Tibial nerve (tissue), 4 donors: ENCODE measurements at regions not wholly inside any gene's neighbourhood (a gene's known extent, or its start where the extent isn't known, plus 50 kb on each side); places are given as distances from the start of the nearest gene placed in this dataset.

Experiments
- DNase-seq, 2 donors: peaks; one replicate each; pipeline ENCODE4 v3.0.0-alpha.2; 2019; ENCODE audit warnings: low spot score in 2 of 2
- H3K27ac ChIP-seq, 4 donors: fragments of 200-600 bp; sonication (generic) in 3 of 4; one replicate each; pipeline ENCODE4 v1.5.1; 2017 to 2019; ENCODE audit warnings: mild to moderate bottlenecking in 1 of 4
- H3K27me3 ChIP-seq, 2 donors: fragments of 200-600 bp; sonication (generic) in 1 of 2; one replicate each; pipeline versions ENCODE4 v1.5.1 to v1.6.0; 2017 to 2019
- H3K36me3 ChIP-seq, 3 donors: fragments of 200-600 bp; sonication (generic); one replicate each; pipeline ENCODE4 v1.5.1; 2018 to 2019
- H3K4me1 ChIP-seq, 4 donors: fragments of 200-600 bp; sonication (generic) in 3 of 4; one replicate each; pipeline ENCODE4 v1.5.1; 2017 to 2019
- H3K4me3 ChIP-seq, 4 donors: fragments of 200-600 bp; sonication (generic) in 3 of 4; one replicate each; pipeline ENCODE4 v1.5.1; 2017 to 2019; ENCODE audit warnings: mild to moderate bottlenecking in 1 of 4, moderate library complexity in 1 of 4
- H3K9me3 ChIP-seq, 4 donors: fragments of 200-600 bp; sonication (generic) in 3 of 4; one replicate each; pipeline ENCODE4 v1.5.1; 2017 to 2019
- EP300 ChIP-seq, 2 donors: sonication (generic); formaldehyde crosslinking; IDR thresholded peaks; one replicate each; pipeline ENCODE4 v1.6.1; 2017; ENCODE audit warnings: antibody characterized with exemption in 2 of 2, mild to moderate bottlenecking in 1 of 2
- POLR2A ChIP-seq, 2 donors: fragments of 450-650 bp; IDR thresholded peaks; one replicate each; pipeline ENCODE4 v1.6.1; 2017; ENCODE audit warnings: antibody characterized with exemption in 2 of 2, mild to moderate bottlenecking in 2 of 2, moderate library complexity in 2 of 2
- WGBS, 2 donors: methylation state at CpG; one replicate each; pipeline ENCODE4 v1.1.5; 2018; 5-methylcytosine and 5-hydroxymethylcytosine counted together
- TF ChIP-seq, protein P1 (sequence below), 5 experiments: fragments of 200-600 bp in 3 of 5; fragments of 450-650 bp in 2 of 5; sonication (generic) in 3 of 5; IDR thresholded peaks; one replicate each; pipeline ENCODE4 v1.5.1; 2016 to 2019; ENCODE audit warnings: antibody characterized with exemption in 5 of 5, mild to moderate bottlenecking in 3 of 5, moderate library complexity in 2 of 5

DNA sequence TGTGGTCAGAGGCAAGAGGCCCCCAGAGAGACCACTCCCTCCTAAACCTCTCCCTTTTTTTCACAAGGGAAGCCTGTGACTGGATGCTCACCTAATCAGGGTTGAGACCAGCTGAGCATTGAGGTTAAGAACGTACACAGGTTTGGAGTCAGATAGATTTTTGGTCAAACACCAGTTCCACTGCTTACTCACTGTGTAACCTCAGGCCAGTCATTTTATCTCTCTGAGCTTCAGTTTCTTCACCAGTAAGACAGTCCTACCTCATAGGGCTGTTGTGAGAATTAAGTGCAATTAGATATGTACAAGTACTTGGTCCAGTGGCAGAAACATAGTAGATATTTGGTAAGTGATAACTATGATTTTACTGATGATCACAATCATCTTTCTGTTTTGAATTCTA lies 256.8 kb downstream of the CDK5RAP2 start:
- Histone ChIP-seq H3K27ac (no peak overlapping the region), H3K4me3 (no peak overlapping the region), H3K36me3 (no peaks in the 10 kb centered on the region), H3K4me1 (no peaks in the 10 kb centered on the region), H3K9me3 (no peaks in the 10 kb centered on the region), H3K27me3 (no peaks in the 10 kb centered on the region)
- DNase-seq, result no peak
- TF ChIP-seq EP300 (IDR thresholded peaks at IDR 0.05) (no peak), POLR2A (IDR thresholded peaks at IDR 0.05) (no peak)
- TF ChIP-seq, protein P1, sequence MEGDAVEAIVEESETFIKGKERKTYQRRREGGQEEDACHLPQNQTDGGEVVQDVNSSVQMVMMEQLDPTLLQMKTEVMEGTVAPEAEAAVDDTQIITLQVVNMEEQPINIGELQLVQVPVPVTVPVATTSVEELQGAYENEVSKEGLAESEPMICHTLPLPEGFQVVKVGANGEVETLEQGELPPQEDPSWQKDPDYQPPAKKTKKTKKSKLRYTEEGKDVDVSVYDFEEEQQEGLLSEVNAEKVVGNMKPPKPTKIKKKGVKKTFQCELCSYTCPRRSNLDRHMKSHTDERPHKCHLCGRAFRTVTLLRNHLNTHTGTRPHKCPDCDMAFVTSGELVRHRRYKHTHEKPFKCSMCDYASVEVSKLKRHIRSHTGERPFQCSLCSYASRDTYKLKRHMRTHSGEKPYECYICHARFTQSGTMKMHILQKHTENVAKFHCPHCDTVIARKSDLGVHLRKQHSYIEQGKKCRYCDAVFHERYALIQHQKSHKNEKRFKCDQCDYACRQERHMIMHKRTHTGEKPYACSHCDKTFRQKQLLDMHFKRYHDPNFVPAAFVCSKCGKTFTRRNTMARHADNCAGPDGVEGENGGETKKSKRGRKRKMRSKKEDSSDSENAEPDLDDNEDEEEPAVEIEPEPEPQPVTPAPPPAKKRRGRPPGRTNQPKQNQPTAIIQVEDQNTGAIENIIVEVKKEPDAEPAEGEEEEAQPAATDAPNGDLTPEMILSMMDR (IDR thresholded peaks at IDR 0.05), result no peak
- WGBS, 2 donors, result 71 to 85% methylated on average over 1 of the region's 1 CpG

DNA sequence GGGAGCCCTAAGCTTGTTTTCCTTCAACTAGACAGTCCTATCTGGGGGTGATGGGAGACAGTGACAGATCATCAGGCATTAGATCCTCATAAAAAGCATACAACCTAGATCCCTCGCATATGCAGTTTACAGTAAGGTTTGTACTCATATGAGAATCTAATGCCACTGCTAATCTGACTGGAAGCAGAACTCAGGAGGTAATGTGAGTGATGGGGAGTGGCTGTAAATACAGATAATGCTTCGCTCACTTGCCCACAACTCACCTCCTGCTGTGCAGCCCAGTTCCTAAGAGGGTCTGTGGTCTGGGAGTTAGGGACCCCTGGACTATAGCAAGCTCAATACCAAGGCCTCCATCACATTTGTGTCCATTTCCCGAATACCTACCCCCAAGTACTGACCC lies 260.5 kb downstream of the CDK5RAP2 start:
- Histone ChIP-seq H3K27me3 (no peaks in the 10 kb centered on the region), H3K27ac (no peak overlapping the region), H3K4me3 (no peak overlapping the region), H3K4me1 (no peaks in the 10 kb centered on the region), H3K36me3 (no peaks in the 10 kb centered on the region), H3K9me3 (peaks cover 0 to 8% (median 0%) of the 10 kb centered on the region in 4 donors)
- no peak for TF ChIP-seq POLR2A (IDR thresholded peaks at IDR 0.05)
- WGBS, 2 donors, result 85 to 86% methylated on average over 3 of the region's 3 CpGs
- no peak for DNase-seq

DNA sequence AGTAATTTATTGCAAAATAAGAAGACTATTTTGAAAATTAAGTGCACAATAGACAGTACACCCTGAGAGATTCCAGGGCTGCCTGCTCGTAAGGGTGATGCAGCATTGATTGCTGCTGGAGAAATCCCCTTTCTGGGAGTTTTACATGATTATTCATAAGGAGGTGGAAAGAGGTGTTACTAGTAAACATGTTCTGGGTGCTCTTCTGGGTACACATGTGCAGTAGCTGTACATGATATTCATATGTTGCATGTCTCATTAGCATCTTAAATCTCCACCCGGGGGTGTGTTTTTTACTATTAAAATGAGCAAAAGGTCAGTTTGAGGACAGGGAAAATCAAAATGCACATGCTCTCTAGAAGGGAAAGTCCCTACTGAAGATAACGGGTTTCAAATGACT lies 264.8 kb downstream of the CDK5RAP2 start:
- DNase-seq, result no peak
- Histone ChIP-seq H3K27ac (no peak overlapping the region), H3K4me1 (no peaks in the 10 kb centered on the region), H3K4me3 (no peak overlapping the region), H3K27me3 (no peaks in the 10 kb centered on the region), H3K9me3 (peaks cover 0 to 20% (median 0%) of the 10 kb centered on the region in 4 donors), H3K36me3 (no peaks in the 10 kb centered on the region)
- TF ChIP-seq, protein P1 (IDR thresholded peaks at IDR 0.05), result no peak
- no peak for TF ChIP-seq EP300 (IDR thresholded peaks at IDR 0.05)
- no peak for TF ChIP-seq POLR2A (IDR thresholded peaks at IDR 0.05)
- 73 to 89% methylated on average over 3 of the region's 3 CpGs for WGBS, 2 donors

DNA sequence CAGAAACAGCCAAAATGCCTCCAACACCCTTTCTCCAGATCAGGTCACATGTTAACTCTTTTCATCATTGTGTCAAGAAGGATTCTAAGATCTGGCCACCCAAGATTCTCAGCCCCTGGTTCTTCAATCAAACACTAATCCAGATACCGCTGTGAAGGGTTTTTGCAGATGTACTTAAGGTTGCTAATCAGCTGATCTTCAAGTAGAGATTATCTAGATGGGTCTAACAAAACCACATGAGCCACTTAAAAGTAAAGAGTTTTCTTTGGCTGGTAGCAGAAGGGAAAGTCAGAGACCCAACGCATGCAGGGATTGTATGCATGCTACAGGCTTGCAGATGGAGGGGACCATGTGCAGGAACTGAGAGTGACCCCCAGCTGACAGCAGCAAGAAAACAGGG lies 267.9 kb downstream of the CDK5RAP2 start:
- Histone ChIP-seq H3K36me3 (no peaks in the 10 kb centered on the region), H3K4me3 (no peak overlapping the region), H3K9me3 (peaks cover 0 to 20% (median 0%) of the 10 kb centered on the region in 4 donors), H3K4me1 (no peaks in the 10 kb centered on the region), H3K27ac (no peak overlapping the region), H3K27me3 (no peaks in the 10 kb centered on the region)
- 78 to 80% methylated on average over 2 of the region's 2 CpGs for WGBS, 2 donors
- no peak for DNase-seq
- TF ChIP-seq POLR2A (IDR thresholded peaks at IDR 0.05), result no peak
- TF ChIP-seq, protein P1 (IDR thresholded peaks at IDR 0.05), result no peak
- TF ChIP-seq EP300 (IDR thresholded peaks at IDR 0.05), result no peak

DNA sequence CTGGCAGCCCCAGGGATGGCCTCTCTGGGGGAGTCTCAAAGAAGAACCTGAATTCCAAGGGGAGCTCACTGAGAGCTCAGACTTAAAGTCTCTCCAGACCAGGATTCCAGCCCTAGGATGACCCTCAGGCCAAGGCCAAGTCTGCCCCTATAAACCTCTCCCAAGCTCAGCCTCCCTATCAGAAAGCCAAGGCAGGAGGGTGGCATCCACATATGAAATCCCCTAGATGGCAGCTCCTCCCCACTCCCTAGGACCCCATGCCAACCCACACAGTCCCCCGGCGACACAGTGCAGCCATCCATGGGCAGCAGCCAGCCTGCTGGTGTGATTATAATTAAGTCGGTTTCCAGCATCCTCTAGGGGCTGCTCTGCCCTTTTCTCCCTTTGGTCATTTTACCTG lies 269.9 kb downstream of the CDK5RAP2 start:
- H3K27ac ChIP-seq, result no peak overlapping the region
- H3K4me3 ChIP-seq, result no peak overlapping the region
- peaks cover 0 to 17% (median 0%) of the 10 kb centered on the region in 4 donors for H3K9me3 ChIP-seq
- WGBS, 2 donors, result 73 to 78% methylated on average over 3 of the region's 3 CpGs
- H3K36me3 ChIP-seq, result no peaks in the 10 kb centered on the region
- TF ChIP-seq EP300 (IDR thresholded peaks at IDR 0.05), result no peak
- TF ChIP-seq, protein P1 (IDR thresholded peaks at IDR 0.05), result no peak
- TF ChIP-seq POLR2A (IDR thresholded peaks at IDR 0.05), result no peak
- H3K27me3 ChIP-seq, result no peaks in the 10 kb centered on the region
- DNase-seq, result no peak
- H3K4me1 ChIP-seq, result no peaks in the 10 kb centered on the region

DNA sequence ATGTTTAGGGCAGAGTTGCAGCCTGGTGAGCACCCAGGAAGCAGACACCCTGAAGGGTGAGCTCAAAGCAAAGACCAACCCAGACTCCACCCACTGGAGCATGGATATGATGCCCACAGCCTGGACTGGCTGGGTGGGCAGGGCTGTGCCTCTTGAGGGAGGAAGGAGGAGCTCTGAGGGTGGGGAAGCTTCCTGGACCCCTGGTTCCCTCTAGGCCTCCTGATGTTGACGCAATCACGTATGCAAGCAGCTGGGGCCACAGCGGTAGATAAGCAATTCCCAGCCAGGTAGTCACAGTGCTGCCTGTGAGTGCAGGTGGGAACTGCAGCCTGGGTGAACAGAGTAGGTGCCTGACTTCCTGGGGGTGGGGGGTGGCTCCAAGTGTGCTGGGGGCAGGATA lies 271.5 kb downstream of the CDK5RAP2 start:
- Histone ChIP-seq H3K27ac (no peak overlapping the region), H3K4me3 (no peak overlapping the region), H3K27me3 (no peaks in the 10 kb centered on the region), H3K36me3 (no peaks in the 10 kb centered on the region), H3K9me3 (peaks cover 0 to 4% (median 0%) of the 10 kb centered on the region in 4 donors), H3K4me1 (no peaks in the 10 kb centered on the region)
- TF ChIP-seq POLR2A (IDR thresholded peaks at IDR 0.05), result no peak
- TF ChIP-seq, protein P1 (IDR thresholded peaks at IDR 0.05), result no peak
- TF ChIP-seq EP300 (IDR thresholded peaks at IDR 0.05), result no peak
- WGBS, 2 donors, result 39 to 71% methylated on average over 3 of the region's 3 CpGs
- no peak for DNase-seq
